Activated CD8-positive, alpha-beta memory T cell treated with anti-CD3 and anti-CD28 coated beads, Interleukin-2, amount 50 U/mL, for 4 hours (primary cell): ENCODE measurements at regions not wholly inside any gene's neighbourhood (a gene's known extent, or its start where the extent isn't known, plus 50 kb on each side); places are given as distances from the start of the nearest gene placed in this dataset.
"Not testable (repeated sequence)": the region's sequence is repeated elsewhere in the genome, so short reads cannot be mapped to it uniquely, and the experiment has no call there.

Experiments
- DNase-seq: peaks from one replicate; pipeline ENCODE4 v3.0.0-alpha.2; 2020

- DNase-seq: no peak
Measured at GRCh38 chr4:164115236-164115635, 620.7 kb downstream of the TMA16 start.

- DNase-seq: no peak
Measured at GRCh38 chr4:164116286-164116685, 621.8 kb downstream of the TMA16 start.

- DNase-seq: no peak
Measured at GRCh38 chr4:164134388-164134787, 619.5 kb upstream of the SMIM31 start.

- DNase-seq: no peak
Measured at GRCh38 chr4:164136180-164136616, 617.7 kb upstream of the SMIM31 start.

GRCh38 chr4:164138521-164138920, 615.4 kb upstream of the SMIM31 start:
- no peak for DNase-seq

GRCh38 chr4:164139291-164139690, 614.6 kb upstream of the SMIM31 start:
- DNase-seq: no peak

GRCh38 chr4:164141755-164142375, 612.1 kb upstream of the SMIM31 start:
- not testable (repeated sequence) for DNase-seq

GRCh38 chr4:164154416-164154815, 599.5 kb upstream of the SMIM31 start:
- DNase-seq: no peak

- no peak for DNase-seq
Measured at GRCh38 chr4:164169591-164169990, 584.3 kb upstream of the SMIM31 start.

GRCh38 chr4:164177153-164177552, 576.8 kb upstream of the SMIM31 start:
- no peak for DNase-seq

- DNase-seq: no peak
Measured at GRCh38 chr4:164177753-164178152, 576.2 kb upstream of the SMIM31 start.

GRCh38 chr4:164188236-164188635, 565.7 kb upstream of the SMIM31 start:
- DNase-seq: no peak

- DNase-seq: no peak
Measured at GRCh38 chr4:164192844-164193243, 561.1 kb upstream of the SMIM31 start.

- DNase-seq: no peak
Measured at GRCh38 chr4:164193676-164194075, 560.3 kb upstream of the SMIM31 start.

GRCh38 chr4:164197556-164197955, 556.4 kb upstream of the SMIM31 start:
- no peak for DNase-seq

GRCh38 chr4:164203476-164203875, 550.5 kb upstream of the SMIM31 start:
- DNase-seq: no peak

- DNase-seq: no peak
Measured at GRCh38 chr4:164204434-164204833, 549.5 kb upstream of the SMIM31 start.

- DNase-seq: no peak
Measured at GRCh38 chr4:164207460-164207859, 546.5 kb upstream of the SMIM31 start.

GRCh38 chr4:164210377-164210776, 543.6 kb upstream of the SMIM31 start:
- no peak for DNase-seq

GRCh38 chr4:164212134-164212533, 541.8 kb upstream of the SMIM31 start:
- no peak for DNase-seq

- DNase-seq: no peak
Measured at GRCh38 chr4:164212714-164213113, 541.2 kb upstream of the SMIM31 start.

GRCh38 chr4:164215113-164215741, 538.7 kb upstream of the SMIM31 start:
- no peak for DNase-seq

- DNase-seq: no peak
Measured at GRCh38 chr4:164221631-164222030, 532.3 kb upstream of the SMIM31 start.

- DNase-seq: no peak
Measured at GRCh38 chr4:164224871-164225270, 529.1 kb upstream of the SMIM31 start.

GRCh38 chr4:164229255-164229654, 524.7 kb upstream of the SMIM31 start:
- no peak for DNase-seq
